ENCODE measurements at regions not wholly inside any gene's neighbourhood (a gene's known extent, or its start where the extent isn't known, plus 50 kb on each side); places are given as distances from the start of the nearest gene placed in this dataset.
"Not testable (repeated sequence)": the region's sequence is repeated elsewhere in the genome, so short reads cannot be mapped to it uniquely, and the experiment has no call there.

GRCh38 chrX:26613956-26614355 lies 398.0 kb downstream of the MAGEB5 start:
- intact Hi-C loops (cut with micrococcal nuclease): no loop called here

DNA sequence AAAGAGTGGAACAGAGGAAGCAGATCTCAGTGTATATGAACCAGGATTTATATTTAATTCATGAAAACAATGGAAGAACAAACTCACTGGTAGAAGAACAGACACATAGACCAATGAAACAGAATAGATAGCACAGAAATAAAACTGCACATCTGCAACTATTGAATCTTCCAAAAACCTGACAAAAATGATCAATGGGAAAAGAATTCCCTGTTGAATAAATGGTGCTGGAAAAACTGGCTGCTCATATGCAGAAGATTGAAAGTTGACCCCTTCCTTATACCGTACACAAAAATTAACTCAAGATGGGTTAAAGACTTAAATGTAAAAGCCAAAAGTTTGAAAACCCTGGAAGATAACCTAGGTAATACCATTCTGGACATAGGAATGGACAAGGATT lies 391.0 kb downstream of the MAGEB5 start:
- intact Hi-C loops (cut with micrococcal nuclease): no loop called here

DNA sequence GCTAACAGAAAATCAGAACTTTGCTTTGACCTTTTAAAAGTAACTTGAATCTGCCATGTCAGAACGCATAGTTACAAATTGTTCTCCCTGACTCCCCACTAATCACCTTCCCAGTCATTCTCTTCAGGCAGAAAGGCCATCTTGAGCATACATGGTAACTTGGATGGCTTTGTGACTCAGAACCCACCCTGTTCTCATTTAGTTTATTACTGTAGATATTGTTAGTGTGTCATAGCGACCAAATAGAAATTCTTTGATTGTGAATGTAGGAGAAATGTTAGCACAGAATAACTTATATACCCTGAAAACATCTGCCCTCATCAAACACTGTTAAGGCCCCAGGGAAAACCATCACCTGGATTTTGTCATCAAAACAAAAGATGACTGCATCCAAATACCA lies 382.0 kb downstream of the MAGEB5 start:
- intact Hi-C loops (cut with micrococcal nuclease): no loop called here

GRCh38 chrX:26590849-26591248 lies 374.9 kb downstream of the MAGEB5 start:
- intact Hi-C loops (cut with micrococcal nuclease): no loop called here

DNA sequence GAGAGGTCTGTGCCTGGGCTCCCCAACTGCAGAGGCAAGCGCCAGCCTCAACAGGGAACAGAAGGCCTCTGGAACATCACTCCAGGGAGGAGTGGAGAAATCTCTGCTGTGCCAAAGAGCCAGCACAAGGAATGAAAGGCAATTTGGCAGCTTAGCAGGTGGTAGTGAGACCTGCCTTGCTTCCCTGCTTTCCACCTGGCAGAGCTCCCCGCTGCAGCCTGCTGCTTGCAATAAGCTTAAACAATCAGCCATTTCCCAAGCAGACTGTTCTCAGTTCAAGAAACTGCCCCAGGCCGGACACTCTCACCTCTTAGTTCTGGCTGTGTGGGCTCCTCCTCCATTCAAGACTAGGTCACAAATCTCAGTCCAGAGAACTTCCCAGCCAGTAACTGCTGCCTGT lies 370.6 kb downstream of the MAGEB5 start:
- intact Hi-C loops (cut with micrococcal nuclease): no loop called here

GRCh38 chrX:26581091-26581490 lies 365.1 kb downstream of the MAGEB5 start:
- intact Hi-C loops (cut with micrococcal nuclease): no loop called here

- intact Hi-C loops (cut with micrococcal nuclease): no loop called here
Measured at GRCh38 chrX:26580021-26580420, 364.1 kb downstream of the MAGEB5 start.

GRCh38 chrX:26574234-26574633 lies 358.3 kb downstream of the MAGEB5 start:
- intact Hi-C loops (cut with micrococcal nuclease): no loop called here

GRCh38 chrX:26562156-26562555 lies 346.2 kb downstream of the MAGEB5 start:
- intact Hi-C loops (cut with micrococcal nuclease): no loop called here

DNA sequence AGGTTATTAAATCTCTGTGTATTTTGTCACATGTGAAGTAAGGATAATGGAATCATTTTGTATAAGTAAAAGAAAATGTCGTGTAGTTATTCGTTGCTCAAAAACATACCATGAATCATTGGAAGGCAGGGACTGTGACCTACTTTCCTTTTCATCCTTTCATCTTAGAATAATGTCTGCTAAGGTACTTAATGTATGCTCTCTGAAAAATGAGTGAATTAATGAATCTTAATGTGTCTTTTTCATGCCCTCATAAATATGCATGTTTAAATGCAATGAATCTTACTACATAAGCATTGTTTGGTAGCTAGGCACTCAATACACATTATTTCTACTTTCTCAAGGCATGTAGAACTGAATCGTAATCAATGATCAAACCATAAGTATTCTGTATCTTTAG lies 343.9 kb downstream of the MAGEB5 start:
- intact Hi-C loops (cut with micrococcal nuclease): no loop called here

DNA sequence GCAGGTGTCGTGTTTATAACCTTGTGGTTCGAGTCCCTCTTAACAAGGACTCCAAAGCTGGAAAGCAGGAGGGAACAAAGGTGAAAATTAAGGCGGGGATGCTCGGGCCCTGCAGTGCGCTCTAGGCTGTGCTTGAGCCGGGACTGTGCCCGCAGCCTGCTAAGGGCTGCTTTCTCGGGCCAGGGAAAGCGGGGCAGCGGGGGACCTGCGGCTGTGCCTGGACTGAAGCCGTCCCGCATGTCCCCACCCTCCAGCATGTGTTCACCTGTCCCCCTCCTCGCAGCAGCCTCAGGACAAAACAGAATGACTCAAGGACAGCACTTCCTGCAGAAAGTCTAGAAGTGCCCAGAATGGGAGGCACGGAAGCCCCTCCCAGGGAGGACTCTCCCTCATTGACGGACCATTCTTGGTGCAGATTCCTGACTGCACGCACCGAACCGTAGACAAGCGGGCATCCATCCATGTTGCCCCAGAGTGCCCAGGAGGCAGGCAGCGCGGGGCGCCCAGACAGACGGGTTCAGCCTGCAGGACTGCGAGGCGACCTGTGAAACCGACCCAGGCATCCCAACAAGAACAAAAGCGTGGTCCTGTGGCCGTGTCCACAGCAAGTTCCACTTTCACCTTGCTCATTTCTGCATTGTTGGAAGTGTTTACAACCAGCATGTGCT lies 342.9 kb downstream of the MAGEB5 start:
- intact Hi-C loops (cut with micrococcal nuclease): no loop called here

DNA sequence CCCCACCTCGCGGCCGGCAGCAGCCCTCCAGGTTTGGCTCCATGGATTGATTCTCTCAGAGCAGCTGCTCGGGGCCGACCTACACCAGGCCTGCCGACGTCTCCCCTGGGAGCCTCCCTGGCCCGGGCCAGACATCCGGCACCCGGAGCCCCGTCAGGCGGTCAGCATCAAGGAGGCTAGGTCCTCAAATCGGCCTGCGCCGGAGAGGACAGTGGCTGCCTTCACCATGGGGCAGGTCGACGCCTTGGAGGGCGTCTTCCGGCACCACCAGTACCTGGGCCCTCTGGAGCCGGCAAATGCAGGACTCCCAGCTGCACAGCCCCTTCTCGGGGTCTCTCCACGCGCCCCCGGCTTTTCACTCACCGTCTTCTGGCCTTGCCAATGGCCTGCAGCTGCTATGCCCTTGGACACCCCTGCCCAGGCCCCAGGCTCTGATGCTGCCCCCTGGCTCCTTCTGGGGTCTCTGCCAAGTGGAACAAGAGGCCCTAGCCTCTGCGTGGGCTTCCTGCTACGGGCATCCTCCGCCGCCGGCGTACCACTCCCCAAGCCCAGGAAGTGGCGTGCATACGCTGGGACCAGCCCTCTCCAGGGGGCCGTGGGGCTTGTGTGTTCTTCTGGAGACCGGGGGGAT lies 341.8 kb downstream of the MAGEB5 start:
- intact Hi-C loops (cut with micrococcal nuclease): no loop called here

- intact Hi-C loops (cut with micrococcal nuclease): not testable (repeated sequence)
Measured at GRCh38 chrX:26525768-26526167, 309.8 kb downstream of the MAGEB5 start.

GRCh38 chrX:26522501-26522900 lies 306.5 kb downstream of the MAGEB5 start:
- intact Hi-C loops (cut with micrococcal nuclease): no loop called here

GRCh38 chrX:26511589-26512363 lies 295.8 kb downstream of the MAGEB5 start:
- intact Hi-C loops (cut with micrococcal nuclease): no loop called here

DNA sequence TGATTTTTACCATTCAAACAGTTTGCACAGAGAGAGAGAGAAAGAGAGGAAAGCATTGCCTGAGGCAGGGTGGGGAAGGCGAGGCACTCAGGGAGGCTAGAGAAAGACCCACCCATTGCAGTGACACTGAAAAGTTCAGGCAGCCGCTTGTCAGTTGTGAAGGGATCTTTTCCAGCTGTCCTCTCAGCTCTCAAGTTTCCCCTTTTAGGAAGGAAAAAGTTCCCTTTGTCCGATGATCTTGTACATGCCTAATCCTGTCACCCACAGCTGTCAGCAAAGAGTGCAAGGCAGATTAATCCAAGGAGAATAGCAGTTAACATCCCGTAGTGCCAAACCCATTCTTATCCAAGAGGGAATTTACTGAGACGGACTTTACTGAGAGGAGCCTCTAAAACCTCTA lies 255.0 kb downstream of the MAGEB5 start:
- intact Hi-C loops (cut with micrococcal nuclease): no loop called here

DNA sequence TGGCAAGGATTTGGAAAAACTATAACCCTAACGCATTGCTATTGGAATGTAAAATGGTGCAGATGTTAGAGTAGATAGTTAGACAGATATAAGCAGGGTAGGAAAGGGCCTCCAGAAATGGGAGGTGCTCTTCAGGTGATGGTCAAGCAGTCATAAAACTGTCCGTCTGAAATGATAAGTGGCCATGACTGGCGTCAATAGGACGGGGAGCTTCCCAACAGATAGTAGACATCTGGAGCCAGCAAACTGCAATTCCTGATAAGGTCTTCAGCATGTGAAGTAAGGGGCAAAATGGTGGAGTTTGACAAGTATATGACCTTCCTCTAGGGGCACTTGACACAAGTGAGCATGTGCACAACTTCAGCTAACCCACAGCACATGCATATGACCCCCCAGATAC lies 250.4 kb downstream of the MAGEB5 start:
- intact Hi-C loops (cut with micrococcal nuclease): no loop called here

GRCh38 chrX:26445288-26445687 lies 229.3 kb downstream of the MAGEB5 start:
- intact Hi-C loops (cut with micrococcal nuclease): no loop called here

GRCh38 chrX:26444417-26444816 lies 228.4 kb downstream of the MAGEB5 start:
- intact Hi-C loops (cut with micrococcal nuclease): not testable (repeated sequence)

- intact Hi-C loops (cut with micrococcal nuclease): no loop called here
Measured at GRCh38 chrX:26442340-26442739, 226.4 kb downstream of the MAGEB5 start.

DNA sequence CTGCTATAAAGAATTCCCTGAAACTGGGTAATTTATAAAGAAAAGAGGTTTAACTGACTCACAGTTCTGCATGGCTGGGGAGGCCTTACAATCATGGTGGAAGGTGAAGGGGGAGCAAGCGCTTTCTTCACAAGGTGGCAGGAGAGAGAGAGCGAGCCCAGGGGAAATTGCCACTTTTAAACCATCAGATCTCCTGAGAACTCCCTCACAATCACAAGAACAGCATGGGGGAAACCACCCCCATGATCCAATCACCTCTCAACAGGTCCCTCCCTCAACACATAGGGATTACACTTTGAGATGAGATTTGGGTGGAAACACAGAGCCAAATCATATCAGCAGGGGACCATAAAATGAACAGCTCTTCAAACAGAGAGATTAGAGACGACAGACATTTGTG lies 198.6 kb downstream of the MAGEB5 start:
- intact Hi-C loops (cut with micrococcal nuclease): no loop called here

- intact Hi-C loops (cut with micrococcal nuclease): no loop called here
Measured at GRCh38 chrX:26411045-26411444, 195.1 kb downstream of the MAGEB5 start.

DNA sequence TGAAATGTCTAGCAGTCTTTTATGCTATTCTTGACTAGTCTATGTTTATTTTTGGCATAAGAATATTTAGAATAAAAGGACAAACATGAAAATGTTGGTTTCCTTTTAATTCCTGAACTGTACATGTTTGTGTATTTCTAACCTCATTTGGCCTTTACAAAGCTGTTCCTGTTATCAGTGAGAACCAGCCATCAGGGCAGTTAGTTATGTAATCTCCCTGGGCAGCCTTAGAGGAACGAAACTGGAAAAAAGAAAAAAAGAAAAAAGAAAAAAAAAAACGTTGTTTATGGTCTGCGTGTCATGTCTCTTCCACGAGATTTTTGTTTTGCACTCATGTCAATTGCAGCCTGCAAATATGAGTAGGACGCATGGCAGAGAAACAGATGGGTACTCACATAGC lies 193.7 kb downstream of the MAGEB5 start:
- intact Hi-C loops (cut with micrococcal nuclease): no loop called here

Measured in T-helper 2 cell treated with Interferon-gamma antibody and Interleukin-4, amounts not matched to agents 100 ng/mL and 5 ng/mL, for 36 hours (primary cell).